SK-N-MC (cell line): ENCODE measurements at regions not wholly inside any gene's neighbourhood (a gene's known extent, or its start where the extent isn't known, plus 50 kb on each side); places are given as distances from the start of the nearest gene placed in this dataset.

Experiments
- EZH2 ChIP-seq: fragments of 200-600 bp; sonication (generic); IDR thresholded peaks from one replicate; pipeline ENCODE4 v1.6.1; 2017; ENCODE audit warnings: antibody characterized with exemption
- FOXP2 ChIP-seq: optimal IDR thresholded peaks from 2 replicates; pipeline ENCODE3; 2011; ENCODE audit warnings: mild to moderate bottlenecking, moderate library complexity; ENCODE audit not compliant: insufficient read depth; ENCODE audit errors: extremely low read length, control extremely low read depth
- POLR2AphosphoS5 ChIP-seq: IDR thresholded peaks from 2 replicates; pipeline ENCODE4 v1.6.1; 2012; ENCODE audit warnings: mild to moderate bottlenecking, low read depth, low read length, borderline replicate concordance

GRCh38 chr16:8229011-8229520 lies 361.2 kb downstream of the TMEM114 start:
- TF ChIP-seq EZH2: no peak
- no peak for TF ChIP-seq POLR2AphosphoS5
- TF ChIP-seq FOXP2: no peak
